Inferior parietal cortex (tissue), 1 donor: ENCODE measurements at regions not wholly inside any gene's neighbourhood (a gene's known extent, or its start where the extent isn't known, plus 50 kb on each side); places are given as distances from the start of the nearest gene placed in this dataset.
A peak's percentile ranks its signal among the peaks of the same experiment; 100 is the strongest.
"Not testable (repeated sequence)": the region's sequence is repeated elsewhere in the genome, so short reads cannot be mapped to it uniquely, and the experiment has no call there.

ENCODE experiments used
- DNase-seq: peaks from one replicate; pipeline ENCODE4 v3.0.0-alpha.2; 2016; ENCODE audit errors: extremely low spot score

DNA sequence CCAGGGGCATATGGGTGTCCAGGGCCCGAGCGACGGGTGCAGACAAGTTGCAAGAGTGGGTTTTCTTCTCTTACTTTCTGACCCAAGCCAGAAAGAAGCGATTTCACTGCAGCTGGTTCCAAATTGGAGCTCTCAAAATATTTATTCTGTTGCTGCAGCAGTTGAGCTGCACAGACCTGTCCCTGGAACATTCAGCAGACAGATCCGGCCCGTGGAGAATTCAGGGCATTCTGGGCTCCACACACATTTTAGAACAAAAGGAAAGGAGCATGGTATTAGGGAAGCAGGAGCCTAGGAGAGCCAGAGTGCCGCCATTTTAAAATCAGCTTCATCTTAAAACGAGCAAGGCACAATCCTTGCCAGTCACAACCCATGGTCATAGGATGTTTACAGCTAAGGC is 135.3 kb upstream of the TPM1 start:
- DNase-seq = no peak

DNA sequence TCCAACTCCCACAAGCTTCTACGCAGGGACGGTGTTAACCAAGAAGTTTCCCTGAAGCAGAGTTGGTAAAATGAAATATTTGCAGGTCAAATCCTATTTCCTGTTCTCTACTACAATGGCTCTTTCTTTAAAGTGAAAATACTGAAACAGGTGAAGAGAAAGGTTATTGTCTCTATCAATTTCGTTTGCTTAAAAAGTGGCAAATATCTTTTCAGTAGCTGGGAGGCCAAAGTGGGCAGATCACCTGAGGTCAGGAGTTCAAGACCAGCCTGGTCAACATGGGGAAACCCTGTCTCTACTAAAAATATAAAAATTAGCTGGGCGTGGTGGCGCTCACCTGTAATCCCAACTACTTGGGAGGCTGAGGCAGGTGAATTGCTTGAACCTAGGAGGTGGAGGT is 134.2 kb upstream of the TPM1 start:
- DNase-seq = not testable (repeated sequence)

DNA sequence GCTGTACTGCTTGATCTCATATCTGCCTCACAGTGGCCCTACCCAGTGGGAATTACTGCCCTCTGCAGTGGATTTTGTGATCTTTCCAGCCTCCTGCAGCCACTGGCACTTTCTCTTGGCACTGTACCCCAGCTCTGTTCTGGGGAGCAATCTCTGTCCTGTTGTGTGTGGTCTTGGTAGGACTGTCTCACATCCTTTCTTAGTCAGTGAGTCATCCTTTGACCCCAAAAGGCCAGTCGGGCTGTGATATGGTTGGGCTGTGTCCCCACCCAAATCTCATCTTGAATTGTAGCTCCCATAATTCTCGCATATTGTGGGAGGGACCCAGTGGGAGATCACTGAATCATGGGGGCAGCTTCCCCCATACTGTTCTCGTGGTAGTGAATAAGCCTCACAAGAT is 133.3 kb upstream of the TPM1 start:
- no peak for DNase-seq

DNA sequence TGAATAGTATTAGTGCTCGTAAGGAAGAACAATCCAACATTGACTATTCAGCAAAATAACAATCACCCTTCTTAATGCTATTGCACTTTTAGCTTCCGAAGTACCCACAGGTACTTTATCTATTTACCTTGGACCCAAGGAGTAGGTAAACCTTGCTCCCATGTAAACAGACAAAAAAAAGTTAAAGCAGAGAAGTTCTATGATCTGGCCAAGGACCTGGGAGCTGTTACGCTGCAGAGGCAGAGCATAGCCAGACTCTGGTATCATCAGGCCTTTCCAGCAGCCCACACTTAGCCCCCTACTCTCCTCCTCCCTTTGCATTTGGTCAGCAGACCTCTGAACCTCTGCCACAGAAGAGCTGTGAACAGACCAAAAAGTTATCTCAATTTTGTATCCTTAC is 130.3 kb upstream of the TPM1 start:
- DNase-seq = no peak

DNA sequence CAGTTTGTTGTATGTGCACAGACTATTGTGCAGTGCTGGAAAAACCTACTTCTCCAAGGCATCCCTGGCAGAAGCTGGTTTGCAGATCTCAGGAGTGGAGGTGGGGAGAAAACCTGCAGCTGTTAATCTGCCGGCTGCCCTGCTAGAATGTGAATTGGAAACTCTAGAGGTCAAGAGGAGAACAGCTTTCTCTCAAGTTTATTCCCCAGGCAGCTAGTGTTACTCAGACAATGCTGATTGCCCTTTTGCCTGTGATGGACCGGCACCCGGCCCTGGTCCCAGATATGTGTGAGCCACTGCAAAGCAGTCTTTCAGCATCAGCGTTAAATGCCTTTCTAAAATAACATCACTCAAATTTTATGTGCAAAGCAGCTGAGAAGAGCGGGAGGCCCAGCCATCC is 129.7 kb upstream of the TPM1 start:
- peak; percentile 13 for DNase-seq

DNA sequence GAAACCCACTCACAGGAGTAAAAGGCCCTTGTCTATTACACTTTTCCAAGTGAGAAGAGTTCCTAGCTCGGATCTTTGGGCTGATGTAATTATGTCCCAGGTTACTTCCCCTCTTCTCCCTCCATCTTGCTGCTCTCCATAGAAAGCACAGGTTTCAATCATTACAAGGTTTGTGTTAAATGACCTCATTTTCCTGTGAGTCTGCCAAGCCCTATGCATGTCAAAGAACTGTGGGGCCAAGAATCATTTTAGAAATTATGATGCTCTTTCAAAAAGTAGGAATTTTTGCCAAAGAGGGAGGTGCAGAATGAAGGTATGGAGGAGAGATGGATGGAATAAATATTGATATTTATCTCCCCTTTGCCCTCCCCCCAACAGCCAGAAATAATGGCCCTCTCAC is 129.3 kb upstream of the TPM1 start:
- DNase-seq = no peak

DNA sequence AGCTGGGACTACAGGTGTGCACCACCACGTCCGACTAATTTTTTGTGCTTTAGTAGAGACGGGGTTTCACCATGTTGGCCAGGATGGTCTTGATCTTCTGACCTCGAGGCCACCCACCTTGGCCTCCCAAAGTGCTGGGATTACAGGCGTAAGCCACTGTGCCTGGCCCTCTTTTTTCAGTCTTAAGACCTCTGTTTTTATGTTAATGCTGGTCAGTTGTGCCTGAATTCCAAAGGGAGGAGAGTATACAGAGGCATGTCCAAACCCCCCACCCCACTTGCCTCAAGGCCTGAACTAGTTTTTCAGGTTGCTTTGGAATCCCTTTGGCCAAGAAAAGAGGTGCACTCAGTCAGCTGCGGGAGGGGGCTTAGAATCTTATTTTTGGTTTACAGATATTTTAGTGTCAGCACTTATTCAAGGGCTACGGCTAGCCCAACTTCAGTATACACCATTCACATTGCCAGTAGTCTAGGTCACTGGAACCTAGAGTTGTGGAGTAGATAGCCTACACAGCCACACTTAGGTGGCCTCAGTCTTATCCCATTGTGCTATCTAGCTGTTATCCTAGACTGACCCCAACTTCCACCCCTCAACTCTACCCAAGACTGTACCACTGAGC is 128.0 kb upstream of the TPM1 start:
- DNase-seq = no peak

DNA sequence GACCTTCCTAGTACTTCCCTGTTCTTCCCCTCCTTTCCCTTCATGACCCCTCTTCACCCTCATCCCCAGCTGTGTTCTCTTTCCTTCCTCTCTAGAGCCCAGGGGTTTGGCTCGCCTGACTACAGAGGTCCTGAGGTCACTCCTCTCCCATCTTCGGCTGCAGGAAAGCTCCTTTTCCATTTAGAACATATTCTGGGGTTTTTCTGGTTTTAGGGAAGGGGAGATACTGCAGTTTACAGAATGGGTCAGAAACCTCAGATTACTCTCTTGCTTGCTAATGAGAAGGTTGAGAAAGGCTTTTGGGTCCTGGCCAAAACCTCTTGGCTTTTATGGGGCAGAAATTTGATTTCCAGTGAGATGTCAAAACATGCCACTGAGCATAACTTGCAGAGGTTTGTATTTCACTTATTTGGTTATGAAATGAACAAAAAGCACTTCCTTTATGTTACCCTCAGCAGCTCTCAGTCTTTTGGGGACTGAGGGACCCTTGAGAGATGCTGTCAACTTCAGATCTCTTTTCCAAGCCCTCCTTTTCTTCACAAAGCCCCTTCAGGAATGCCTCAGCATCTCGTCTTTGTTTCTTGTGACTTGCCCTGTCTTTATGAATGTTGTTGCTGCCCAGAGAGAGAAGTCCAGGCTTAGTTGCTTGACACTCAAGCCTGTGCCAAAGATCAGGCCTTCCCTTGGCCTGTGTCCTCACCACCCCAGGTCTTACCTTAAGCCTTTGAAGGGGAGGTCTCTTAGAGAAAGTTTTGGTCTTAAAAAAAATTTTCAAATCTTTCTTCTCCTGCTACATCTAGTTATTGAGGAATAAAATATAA is 121.7 kb upstream of the TPM1 start:
- no peak for DNase-seq

DNA sequence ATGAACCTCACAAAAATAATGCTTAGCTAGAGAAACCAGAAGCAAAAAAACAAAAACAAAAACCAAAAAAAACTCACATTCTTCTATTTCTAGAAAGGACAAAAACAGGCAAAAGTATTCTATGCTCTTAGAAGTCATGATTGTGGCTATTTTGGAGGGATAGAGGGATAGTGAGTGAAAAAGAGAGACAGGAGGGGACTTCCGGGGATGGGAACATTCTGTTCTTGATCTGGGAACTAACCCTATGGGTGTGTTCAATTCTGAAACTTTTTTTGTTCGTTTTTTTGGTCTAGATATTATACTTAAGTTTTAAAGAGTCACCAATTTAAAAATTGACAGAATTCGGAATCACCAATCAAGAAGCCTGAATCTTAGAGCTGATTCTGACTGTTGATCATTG is 120.0 kb upstream of the TPM1 start:
- DNase-seq = no peak

DNA sequence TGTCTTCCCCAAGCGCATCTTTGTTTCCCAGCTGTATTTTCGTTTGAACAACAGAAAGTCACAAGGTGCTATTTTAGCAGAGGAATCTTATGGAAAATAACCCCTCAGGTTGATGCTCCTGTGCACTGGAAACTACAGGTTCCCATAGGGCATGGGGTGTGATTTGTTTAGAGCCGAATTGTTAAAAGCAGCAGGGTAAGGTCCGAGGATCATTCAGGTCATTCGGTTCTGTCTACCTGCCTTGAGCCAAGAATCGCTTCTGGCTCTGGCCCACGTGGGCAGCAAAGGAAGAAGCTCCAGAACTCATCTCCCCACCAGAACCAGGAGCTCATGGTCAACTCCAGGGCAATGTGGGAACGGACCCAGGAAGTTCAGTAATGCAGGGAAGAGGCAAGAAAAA is 116.7 kb upstream of the TPM1 start:
- no peak for DNase-seq

DNA sequence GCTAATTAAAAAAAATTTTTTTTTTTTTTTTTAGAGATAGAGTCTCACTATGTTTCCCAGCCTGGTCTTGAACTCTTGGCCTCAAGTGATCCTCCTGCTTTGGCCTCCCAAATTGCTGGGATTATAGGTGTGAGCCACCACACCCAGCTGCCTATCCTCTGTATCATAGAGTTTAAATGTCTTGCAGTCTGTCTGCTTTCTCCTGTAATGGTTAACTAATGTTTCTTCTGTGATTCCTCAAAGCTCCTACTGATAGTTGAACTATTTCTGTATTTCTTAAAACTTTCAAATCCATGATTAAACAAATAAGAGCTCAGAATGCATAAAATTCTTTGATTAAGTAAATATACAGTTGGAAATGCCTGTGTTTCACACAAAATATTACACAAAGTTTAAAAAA is 115.4 kb upstream of the TPM1 start:
- no peak for DNase-seq

DNA sequence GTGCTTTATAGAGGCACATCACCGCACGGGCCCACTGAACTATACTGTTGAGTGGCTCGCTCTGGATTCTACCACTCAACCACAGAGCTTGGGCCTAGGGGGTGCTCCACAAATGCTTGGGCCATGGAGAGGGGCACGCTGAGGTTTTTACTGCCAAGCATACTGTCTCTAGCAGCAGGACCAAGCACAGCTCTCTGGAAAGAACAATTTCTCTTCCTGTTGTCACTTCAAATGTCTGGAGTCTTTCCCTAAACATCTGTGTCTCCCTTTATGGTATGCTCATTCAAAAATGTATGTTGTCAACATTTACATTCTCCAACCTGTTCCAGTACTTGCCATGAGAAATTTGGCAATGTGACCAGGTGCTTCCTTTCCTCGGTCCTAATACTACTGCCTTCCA is 114.7 kb upstream of the TPM1 start:
- no peak for DNase-seq

DNA sequence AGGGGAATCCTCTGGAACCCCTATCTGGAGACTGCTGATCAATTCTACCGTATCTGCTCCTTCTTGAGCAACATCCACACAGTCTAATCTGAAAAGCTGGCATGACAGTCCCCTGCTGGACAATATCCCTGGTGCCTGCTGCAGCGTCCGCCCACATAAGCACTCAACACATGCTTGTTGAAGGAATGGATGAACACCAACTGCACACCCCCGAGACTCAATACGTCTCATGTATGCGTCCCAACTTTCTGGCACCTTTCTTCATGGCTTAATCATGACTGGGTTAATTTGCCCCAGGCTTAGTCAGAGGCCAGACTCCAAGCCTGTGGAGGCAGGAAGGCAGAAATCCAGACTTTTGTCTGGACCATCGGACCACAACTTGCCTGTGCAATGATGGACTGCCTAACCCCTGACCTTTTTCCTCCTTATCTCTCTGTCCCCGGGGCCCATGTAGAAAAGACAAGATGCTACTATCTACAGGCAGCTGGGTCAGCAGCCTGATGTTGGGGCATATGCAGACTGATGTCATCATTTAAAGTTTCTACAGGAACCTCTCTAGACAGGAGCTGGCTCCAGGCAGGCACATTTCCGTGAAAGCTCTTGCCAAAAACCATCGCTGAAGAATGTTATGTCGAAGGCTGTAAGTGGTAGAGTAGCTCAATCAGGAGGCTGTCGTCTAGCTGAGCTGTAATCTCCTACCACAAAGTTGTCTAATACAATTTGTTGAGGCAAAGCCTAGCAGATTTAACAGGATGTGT is 114.1 kb upstream of the TPM1 start:
- DNase-seq = no peak

DNA sequence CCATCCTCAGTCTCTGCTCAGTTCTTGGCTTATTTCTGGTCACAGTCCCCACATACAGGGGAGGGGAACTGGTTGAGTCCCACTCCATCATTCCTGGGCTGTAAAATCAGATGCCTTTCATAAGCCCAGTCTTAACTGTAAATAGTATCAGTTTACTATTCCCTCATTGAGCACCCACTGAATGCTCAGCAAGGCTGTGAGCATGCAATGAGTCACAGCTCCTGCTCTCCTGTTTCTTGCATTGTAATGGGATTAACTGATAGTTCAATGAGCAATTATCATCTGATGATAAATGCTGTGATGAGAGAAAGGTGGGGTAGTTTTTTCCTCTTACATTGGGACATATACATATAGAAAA is 113.6 kb upstream of the TPM1 start:
- no peak for DNase-seq

DNA sequence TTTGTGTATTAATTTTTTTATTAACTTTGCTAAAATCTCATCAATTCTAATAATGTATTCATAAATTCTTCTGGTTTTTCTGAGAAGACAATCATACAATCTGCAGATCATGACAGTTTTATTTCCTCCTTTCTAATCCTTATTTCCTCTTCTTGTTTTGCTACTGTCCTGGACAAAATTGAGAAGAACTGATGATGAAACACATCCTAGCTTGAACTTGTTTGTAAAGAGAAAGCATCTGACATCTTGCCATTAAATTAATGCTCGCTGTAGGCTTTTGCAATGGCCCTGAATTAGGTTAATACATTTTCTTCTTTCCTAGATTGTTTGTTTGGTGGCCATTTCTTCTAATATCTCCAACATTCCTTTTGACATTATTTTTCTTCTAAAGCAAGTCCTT is 110.9 kb upstream of the TPM1 start:
- no peak for DNase-seq

DNA sequence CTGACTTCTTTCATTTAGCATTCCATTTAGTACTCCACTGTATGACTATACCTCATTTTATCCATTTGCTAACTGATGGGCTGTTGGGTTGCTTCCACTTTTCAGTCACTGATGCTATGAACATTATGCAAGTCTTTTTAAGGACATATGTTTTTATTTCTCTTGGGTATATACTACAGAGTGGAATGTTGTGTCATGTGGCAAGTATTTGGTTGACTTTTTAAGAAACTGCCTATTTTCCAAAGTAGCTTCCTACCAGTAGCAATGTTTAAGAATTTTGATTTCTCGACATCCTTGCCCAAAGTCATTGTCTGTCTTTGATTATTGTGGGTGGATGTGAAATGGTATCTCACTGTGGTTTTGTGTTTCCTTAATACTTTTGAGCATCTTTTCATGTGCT is 110.1 kb upstream of the TPM1 start:
- DNase-seq = no peak

DNA sequence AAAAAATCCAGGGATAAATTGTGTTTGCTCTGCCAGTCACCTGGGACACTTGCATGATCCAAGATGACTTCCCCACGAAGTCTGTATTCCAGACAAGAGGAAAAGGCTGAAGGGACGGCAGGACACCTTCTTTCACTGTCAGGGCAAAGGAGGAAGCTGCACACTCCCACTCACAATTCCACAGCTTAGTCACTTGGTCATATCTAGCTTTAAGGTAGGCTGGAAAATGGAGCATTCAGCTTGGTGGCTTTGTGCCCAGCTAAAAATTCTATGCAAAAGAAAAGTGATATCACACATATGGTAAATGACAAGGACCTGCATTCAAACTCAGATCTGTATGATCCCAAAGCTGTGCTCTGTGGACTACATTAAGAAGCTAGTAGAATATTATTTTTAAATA is 109.2 kb upstream of the TPM1 start:
- DNase-seq = peak; percentile 58

DNA sequence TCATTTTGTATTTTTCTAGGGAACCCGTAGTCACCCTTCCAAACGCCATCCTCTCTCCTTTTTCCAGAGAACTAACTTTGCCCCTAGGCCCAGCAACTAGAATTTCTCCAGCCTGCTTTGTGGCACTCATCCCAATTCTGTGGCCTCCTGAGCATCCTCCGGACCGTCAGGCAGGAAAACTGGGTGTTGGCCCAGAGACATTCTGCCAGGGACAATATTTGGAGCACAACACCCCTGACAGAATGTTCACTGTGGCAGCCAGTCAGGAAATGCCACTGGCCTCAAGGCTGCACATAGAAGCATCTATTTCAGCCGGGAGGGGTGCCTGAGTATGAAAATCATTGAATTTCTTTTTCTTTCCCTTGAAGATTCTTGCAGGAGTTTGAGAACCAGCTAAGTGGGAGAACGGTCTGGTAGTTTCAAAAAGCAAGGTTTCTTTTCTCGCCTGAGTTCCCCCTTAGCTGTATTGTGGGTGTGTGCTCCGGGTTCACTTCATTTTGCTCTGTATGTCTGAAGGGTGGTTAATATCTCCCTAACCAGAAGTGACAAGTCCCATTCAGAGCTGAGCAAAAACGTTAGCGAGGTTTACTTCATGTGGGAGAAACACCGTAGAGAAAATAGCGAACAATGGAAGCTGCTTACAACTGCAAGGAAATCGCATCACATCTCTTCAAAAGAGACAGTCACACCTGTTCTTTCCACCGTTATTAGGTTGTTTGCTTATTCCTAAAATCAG is 108.1 kb upstream of the TPM1 start:
- DNase-seq = no peak

DNA sequence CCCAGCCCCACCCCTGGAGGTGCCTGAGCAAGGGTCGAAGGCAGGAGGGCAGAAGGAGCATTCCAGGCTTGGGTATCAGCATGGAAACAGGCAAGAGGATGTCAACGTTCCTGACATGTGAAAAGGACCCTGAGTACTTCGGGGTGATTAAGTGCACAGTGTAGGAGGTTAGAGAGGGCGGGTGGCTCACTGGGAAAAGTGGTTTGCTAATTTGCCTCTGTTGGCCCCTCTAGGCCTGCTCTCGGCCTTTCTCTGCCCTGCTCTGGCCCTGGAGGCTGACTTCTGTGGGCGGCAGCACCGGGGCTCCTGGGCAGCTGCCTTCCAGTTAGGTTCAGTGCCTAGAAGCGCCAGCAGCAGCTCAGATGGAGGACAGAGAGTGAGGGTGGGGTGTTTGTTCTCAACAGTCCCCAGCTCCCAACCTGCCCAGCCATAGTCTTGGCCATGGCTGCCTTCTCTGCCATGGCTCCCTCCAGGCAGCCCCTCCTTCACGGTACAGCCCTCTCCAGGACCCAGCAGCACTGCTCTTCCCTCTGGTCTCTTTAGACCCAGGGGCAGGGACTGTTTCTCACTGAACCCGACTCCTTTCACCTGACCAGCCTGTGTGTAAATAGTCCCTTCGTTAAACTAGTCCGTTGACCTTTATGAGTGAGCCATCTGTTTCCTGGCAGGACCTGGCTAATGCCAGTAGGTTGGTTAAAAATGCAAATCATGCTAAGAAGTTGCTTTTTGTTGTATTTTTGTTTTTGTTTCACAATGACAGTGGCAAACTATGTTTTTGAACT is 107.1 kb upstream of the TPM1 start:
- DNase-seq = no peak

DNA sequence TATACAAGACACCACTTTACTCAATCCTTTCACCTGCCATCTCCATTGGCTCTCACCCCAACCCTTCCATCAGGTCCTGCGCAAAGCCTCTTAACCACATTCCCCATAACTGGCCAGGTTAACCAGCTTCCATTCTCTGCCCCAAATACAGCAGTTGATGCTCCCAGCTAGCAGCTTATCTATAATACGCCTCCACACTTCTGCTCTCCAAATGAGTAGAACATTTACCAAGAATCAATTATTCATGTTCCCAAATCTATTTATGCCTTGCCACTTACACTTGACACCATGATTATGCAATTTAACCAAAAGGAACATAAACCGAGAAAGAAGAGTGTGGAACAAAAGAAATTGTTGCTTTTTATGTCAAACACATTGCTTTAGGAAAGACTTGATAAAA is 103.7 kb upstream of the TPM1 start:
- DNase-seq = peak; percentile 63

DNA sequence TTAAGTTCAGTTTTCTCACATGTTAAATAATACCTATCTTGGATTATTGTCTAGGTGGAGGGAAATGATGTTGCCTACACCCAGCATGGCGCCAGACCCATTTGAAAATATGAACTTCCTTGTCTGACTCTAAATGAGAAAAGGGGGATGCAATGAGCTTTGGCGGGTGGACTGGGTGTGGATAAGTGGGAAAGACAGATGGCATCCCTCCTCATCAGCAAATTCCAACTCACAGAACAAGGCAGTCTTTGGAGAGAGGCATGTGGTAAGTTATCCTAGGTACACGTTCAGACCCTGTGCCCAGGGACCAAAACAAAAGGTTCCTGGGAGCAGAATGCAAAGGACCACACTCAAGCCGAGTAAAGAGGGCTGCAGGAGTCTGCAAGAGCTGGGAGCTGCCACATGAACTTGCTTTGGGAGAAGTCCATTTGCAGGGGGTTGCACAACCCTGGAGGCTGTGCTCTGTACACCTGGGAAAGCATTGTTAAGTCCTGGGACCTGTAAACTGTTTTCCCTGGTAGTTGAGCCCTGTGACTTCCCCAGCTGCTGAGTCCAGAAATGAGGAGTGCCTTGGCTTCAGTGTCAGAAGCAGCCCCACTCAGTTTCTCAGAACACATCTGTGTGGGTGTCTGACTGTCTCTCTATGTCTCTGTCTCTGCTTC is 102.3 kb upstream of the TPM1 start:
- no peak for DNase-seq
